A673 (cell line): ENCODE measurements at regions not wholly inside any gene's neighbourhood (a gene's known extent, or its start where the extent isn't known, plus 50 kb on each side); places are given as distances from the start of the nearest gene placed in this dataset.

Experiments
- BruUV-seq: library from RNA; stranded (reverse); fragments of 400-500 nt; replicated peaks from 2 replicates; lab custom pipeline; 2021; lab: Mats Ljungman, UMichigan
- CTCF ChIA-PET: fragments of 300-600 bp; sonication (Branson Sonifier 250); formaldehyde crosslinking; loops from one replicate; lab custom pipeline; 2022; ENCODE audit warnings: antibody characterized with exemption; lab: Charles Lee
- POLR2A ChIA-PET: fragments of 300-600 bp; sonication (Branson Sonifier 250); formaldehyde crosslinking; loops from one replicate; lab custom pipeline; 2022; ENCODE audit warnings: antibody characterized with exemption; ENCODE audit not compliant: low non-redundant PET; lab: Charles Lee
- DNase-seq: peaks from one replicate; pipeline ENCODE4 v3.0.0-alpha.2; 2015; ENCODE audit warnings: low spot score
- H3K27ac ChIP-seq: fragments of 200-600 bp; sonication (generic); 2 replicates; pipeline ENCODE4 v1.5.1; 2016; ENCODE audit warnings: mixed run types, low read depth, mild to moderate bottlenecking, mixed read lengths, antibody characterized with exemption, low read length; ENCODE audit not compliant: poor library complexity, severe bottlenecking
- H3K27me3 ChIP-seq: fragments of 200-600 bp; sonication (generic); replicated peaks from 2 replicates; pipeline ENCODE4 v1.6.1; 2017; ENCODE audit warnings: mixed run types, low read depth, mild to moderate bottlenecking, mixed read lengths, antibody characterized with exemption, low read length; ENCODE audit not compliant: insufficient read depth, poor library complexity
- H3K36me3 ChIP-seq: fragments of 200-600 bp; sonication (generic); 2 replicates; pipeline ENCODE4 v1.6.1; 2016; ENCODE audit warnings: mixed run types, mild to moderate bottlenecking, mixed read lengths, antibody characterized with exemption, low read length; ENCODE audit not compliant: insufficient read depth, poor library complexity, severe bottlenecking
- H3K4me1 ChIP-seq: fragments of 200-600 bp; sonication (generic); 2 replicates; pipeline ENCODE4 v1.6.1; 2017; ENCODE audit warnings: mixed run types, mild to moderate bottlenecking, mixed read lengths, antibody characterized with exemption, low read length; ENCODE audit not compliant: insufficient read depth, poor library complexity, severe bottlenecking
- H3K4me3 ChIP-seq: fragments of 200-600 bp; sonication (generic); 2 replicates; pipeline ENCODE4 v1.5.1; 2016; ENCODE audit warnings: low read depth, mixed run types, mild to moderate bottlenecking, mixed read lengths, low read length; ENCODE audit not compliant: poor library complexity, severe bottlenecking
- H3K9me3 ChIP-seq: fragments of 200-600 bp; sonication (generic); 2 replicates; pipeline ENCODE4 v1.6.1; 2016; ENCODE audit warnings: mixed run types, low read depth, mild to moderate bottlenecking, mixed read lengths, antibody characterized with exemption, low read length; ENCODE audit not compliant: poor library complexity, severe bottlenecking
- EZH2 ChIP-seq: fragments of 200-600 bp; sonication (generic); IDR thresholded peaks from 2 replicates; pipeline ENCODE4 v1.6.1; 2017; ENCODE audit warnings: borderline replicate concordance, low read depth, mild to moderate bottlenecking, mixed read lengths, antibody characterized with exemption, low read length; ENCODE audit not compliant: poor library complexity, severe bottlenecking
- intact Hi-C: fragments of 100-400 bp; cut with micrococcal nuclease; formaldehyde crosslinking; loops from one replicate; pipeline ENCODE4 v1.10.0; 2022; ENCODE audit not compliant: unreplicated experiment
- TF ChIP-seq, protein P1 (sequence below): fragments of 300-800, 200-600 bp; sonication (generic); conservative IDR thresholded peaks from 2 replicates; pipeline ENCODE4 v1.5.1; 2017; ENCODE audit warnings: low read depth, mild to moderate bottlenecking, antibody characterized with exemption, low read length, moderate library complexity, mixed read lengths

DNA sequence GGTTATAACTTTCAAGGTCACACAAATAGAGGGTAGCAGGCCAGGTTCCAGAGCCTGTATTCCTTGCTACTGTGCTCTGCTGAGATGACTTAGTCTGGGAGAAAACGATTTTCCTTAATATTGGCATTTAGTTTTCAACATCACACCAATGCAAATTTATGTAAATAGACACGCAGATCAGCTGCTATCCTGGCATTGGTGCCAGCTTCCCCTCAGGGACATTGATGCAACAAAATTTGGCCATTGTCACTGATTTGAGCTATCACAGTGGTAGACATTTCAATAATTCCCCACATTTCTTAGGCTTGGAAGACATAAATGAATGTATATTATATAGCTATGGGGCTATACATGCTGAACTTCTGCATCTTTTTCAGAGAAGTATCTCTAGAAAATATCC lies 71.6 kb upstream of the ASTN2 start:
- H3K4me1 ChIP-seq = no peaks in the 10 kb centered on the region
- H3K27me3 ChIP-seq = peaks cover 7% of the 10 kb centered on the region
- no peaks in the 10 kb centered on the region for H3K36me3 ChIP-seq
- no peaks in the 10 kb centered on the region for H3K9me3 ChIP-seq
- POLR2A ChIA-PET = no interaction called here
- H3K27ac ChIP-seq = no peak overlapping the region
- intact Hi-C loops = loop anchor here (2.0 kb wide), 1 partner anchor 70 kb away; no protein-coding TSS in a partner anchor
- CTCF ChIA-PET = no interaction called here
- TF ChIP-seq, protein P1, sequence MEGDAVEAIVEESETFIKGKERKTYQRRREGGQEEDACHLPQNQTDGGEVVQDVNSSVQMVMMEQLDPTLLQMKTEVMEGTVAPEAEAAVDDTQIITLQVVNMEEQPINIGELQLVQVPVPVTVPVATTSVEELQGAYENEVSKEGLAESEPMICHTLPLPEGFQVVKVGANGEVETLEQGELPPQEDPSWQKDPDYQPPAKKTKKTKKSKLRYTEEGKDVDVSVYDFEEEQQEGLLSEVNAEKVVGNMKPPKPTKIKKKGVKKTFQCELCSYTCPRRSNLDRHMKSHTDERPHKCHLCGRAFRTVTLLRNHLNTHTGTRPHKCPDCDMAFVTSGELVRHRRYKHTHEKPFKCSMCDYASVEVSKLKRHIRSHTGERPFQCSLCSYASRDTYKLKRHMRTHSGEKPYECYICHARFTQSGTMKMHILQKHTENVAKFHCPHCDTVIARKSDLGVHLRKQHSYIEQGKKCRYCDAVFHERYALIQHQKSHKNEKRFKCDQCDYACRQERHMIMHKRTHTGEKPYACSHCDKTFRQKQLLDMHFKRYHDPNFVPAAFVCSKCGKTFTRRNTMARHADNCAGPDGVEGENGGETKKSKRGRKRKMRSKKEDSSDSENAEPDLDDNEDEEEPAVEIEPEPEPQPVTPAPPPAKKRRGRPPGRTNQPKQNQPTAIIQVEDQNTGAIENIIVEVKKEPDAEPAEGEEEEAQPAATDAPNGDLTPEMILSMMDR = no peak
- no peak for TF ChIP-seq EZH2
- no TSS peak for BruUV-seq
- H3K4me3 ChIP-seq = no peak overlapping the region
- DNase-seq = no peak

DNA sequence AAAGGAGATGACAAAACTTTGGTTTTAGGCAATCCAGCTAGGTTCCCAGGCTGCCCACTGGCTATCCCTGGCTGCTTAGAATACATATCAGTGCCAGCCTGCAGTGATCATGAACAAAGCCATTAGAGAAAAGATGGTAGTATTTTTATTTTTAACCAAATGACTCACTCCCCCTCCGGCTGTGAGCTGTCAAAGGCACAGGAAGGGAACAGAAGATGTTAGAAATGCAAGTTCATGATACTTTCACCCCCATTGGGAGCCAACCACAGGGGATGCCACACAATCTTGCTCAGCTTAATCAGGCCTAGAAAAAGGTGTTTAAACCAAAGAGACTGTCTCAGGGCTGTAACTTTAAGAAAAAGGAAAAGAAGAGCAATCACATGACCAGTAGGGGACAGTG lies 70.3 kb upstream of the ASTN2 start:
- TF ChIP-seq, protein P1 = no peak
- no peak for TF ChIP-seq EZH2
- Histone ChIP-seq H3K27me3 (peaks cover 4% of the 10 kb centered on the region), H3K36me3 (no peaks in the 10 kb centered on the region), H3K4me1 (no peaks in the 10 kb centered on the region), H3K4me3 (no peak overlapping the region), H3K27ac (no peak overlapping the region), H3K9me3 (no peaks in the 10 kb centered on the region)
- intact Hi-C loops = no loop called here
- POLR2A ChIA-PET = no interaction called here
- CTCF ChIA-PET = no interaction called here
- peak; percentile 21 for DNase-seq
- BruUV-seq = no TSS peak

DNA sequence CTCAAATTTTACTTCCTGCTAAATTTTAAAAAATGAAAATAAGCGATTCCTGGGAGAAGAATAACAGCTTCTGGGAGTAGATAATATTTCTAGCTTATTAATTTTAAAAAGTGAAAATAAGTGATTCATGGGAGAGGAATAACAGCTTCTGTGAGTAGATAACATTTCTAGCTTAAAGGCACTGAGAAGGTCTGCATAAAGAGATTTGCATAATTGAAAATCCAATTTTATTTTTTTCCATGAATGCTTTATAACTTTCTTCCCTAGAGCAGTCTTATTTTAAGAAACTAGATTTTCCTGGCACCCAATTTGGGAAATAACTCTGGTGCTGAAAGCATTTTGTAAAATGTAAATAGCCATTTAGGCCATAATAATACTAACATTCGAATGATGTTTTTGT lies 65.9 kb upstream of the ASTN2 start:
- no peak for DNase-seq
- CTCF ChIA-PET = no interaction called here
- POLR2A ChIA-PET = no interaction called here
- Histone ChIP-seq H3K4me3 (no peak overlapping the region), H3K27me3 (no peaks in the 10 kb centered on the region), H3K36me3 (no peaks in the 10 kb centered on the region), H3K27ac (no peak overlapping the region), H3K9me3 (no peaks in the 10 kb centered on the region), H3K4me1 (no peaks in the 10 kb centered on the region)
- no peak for TF ChIP-seq EZH2
- TF ChIP-seq, protein P1 = no peak
- intact Hi-C loops = no loop called here
- BruUV-seq = no TSS peak
